ENCODE measurements at regions not wholly inside any gene's neighbourhood (a gene's known extent, or its start where the extent isn't known, plus 50 kb on each side); places are given as distances from the start of the nearest gene placed in this dataset.

GRCh38 chr2:51454177-51454576 lies 422.2 kb upstream of the NRXN1 start:
- POLR2A ChIA-PET = no interaction called here
- CTCF ChIA-PET = interaction anchor here (0.7 kb wide), 1 partner anchor 328 kb away, joined by 3 read pairs; no protein-coding TSS in a partner anchor
- no peaks in the 10 kb centered on the region for H3K36me3 ChIP-seq (ENCODE audit: control insufficient read depth in 2 of 2, insufficient read depth in 1 of 2, low read length in 2 of 2)

More at GRCh38 chr2:51454177-51454576, 422.2 kb upstream of the NRXN1 start:
- H3K9me3 ChIP-seq (ENCODE audit: control insufficient read depth, insufficient read depth, low read depth, low read length) = no peaks in the 10 kb centered on the region
- H3K4me3 ChIP-seq (ENCODE audit: low read depth, low read length) = no peak overlapping the region
- no peak for TF ChIP-seq GFI1B (tag by site-specific recombination; IDR thresholded peaks at IDR 0.05)
- TF ChIP-seq IKZF3 (tag by site-specific recombination; IDR thresholded peaks at IDR 0.05) = no peak
- no peak for TF ChIP-seq ZNF704 (tag by site-specific recombination; IDR thresholded peaks at IDR 0.05)
- TF ChIP-seq GLI4 (tag by site-specific recombination; IDR thresholded peaks at IDR 0.05) = no peak
- no peak for TF ChIP-seq TRIM28 (IDR thresholded peaks at IDR 0.05; ENCODE audit: borderline replicate concordance, low read length)
- no peak for TF ChIP-seq ZSCAN5A (tag by site-specific recombination; IDR thresholded peaks at IDR 0.05)
- no peak for TF ChIP-seq KLF9 (tag by site-specific recombination; IDR thresholded peaks at IDR 0.05; ENCODE audit: low read depth)
- no peak for TF ChIP-seq ZSCAN23 (tag by site-specific recombination; IDR thresholded peaks at IDR 0.05)
- no peak for TF ChIP-seq ZNF501 (tag by site-specific recombination; IDR thresholded peaks at IDR 0.05)
- no peak for TF ChIP-seq ZNF621 (tag by site-specific recombination; IDR thresholded peaks at IDR 0.05)
- no peak for TF ChIP-seq SCRT2 (tag by site-specific recombination; IDR thresholded peaks at IDR 0.05)
- no peak for TF ChIP-seq ZFP69B (tag by site-specific recombination; IDR thresholded peaks at IDR 0.05)
- TF ChIP-seq ZNF138 (tag by site-specific recombination; IDR thresholded peaks at IDR 0.05; ENCODE audit: borderline replicate concordance) = no peak
- no peak for TF ChIP-seq ZNF837 (tag by site-specific recombination; IDR thresholded peaks at IDR 0.05)
- TF ChIP-seq ZNF146 (tag by site-specific recombination; IDR thresholded peaks at IDR 0.05) = no peak
- TF ChIP-seq PATZ1 (tag by site-specific recombination; IDR thresholded peaks at IDR 0.05) = no peak
- no peak for TF ChIP-seq MEIS1 (CRISPR knock-in tag; IDR thresholded peaks at IDR 0.05; ENCODE audit: borderline replicate concordance)
- no peak for TF ChIP-seq ZNF37A (tag by site-specific recombination; IDR thresholded peaks at IDR 0.05)
- no peak for TF ChIP-seq PRDM2 (tag by site-specific recombination; IDR thresholded peaks at IDR 0.05; ENCODE audit: borderline replicate concordance)
- H3K27ac ChIP-seq (ENCODE audit: extremely low read depth, low read depth, low read length) = no peak overlapping the region
- H3K4me1 ChIP-seq (ENCODE audit: control insufficient read depth, insufficient read depth, low read length) = no peaks in the 10 kb centered on the region
